Inflammatory macrophage treated with lipopolysaccharide for 4 hours (primary cell): ENCODE measurements at regions not wholly inside any gene's neighbourhood (a gene's known extent, or its start where the extent isn't known, plus 50 kb on each side); places are given as distances from the start of the nearest gene placed in this dataset.

ENCODE experiments used
- DNase-seq: peaks from one replicate; pipeline ENCODE4 v3.0.0-alpha.2; 2020

DNA sequence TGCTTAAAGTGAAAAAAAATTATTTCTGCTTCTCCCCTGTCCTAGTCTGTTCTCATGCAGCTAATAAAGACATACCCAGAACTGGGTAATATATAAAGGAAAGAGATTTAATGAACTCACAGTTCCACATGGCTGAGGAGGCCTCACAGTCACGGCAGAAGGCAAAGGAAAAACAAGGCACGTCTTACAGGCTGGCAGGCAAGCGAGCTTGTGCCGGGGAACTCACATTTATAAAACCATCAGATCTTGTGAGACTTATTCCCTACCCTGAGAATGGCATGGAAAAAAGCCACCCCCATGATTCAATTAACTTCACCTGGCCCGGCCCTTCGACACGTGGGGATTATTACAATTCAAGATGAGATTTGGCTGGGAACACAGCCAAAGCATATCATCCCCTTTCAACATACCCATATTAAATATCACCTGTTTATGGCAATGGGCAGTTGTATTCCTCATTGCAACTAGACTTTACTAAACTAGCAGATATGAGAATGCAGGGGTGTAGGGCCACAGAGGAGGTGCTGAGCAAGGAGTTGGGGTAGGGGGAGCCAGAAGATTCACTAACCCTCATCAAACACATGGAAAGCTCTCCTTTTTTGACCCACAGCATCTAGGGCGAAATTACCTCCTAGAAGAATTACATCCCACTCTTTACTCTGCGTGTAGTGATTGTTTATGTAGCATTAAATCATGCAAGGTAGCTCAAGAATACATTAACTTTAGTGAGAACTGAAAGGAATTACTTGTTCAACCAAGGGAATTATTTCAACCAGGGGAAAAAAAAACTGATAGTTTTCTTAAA lies 183.3 kb upstream of the DOK6 start:
- DNase-seq, result no peak

DNA sequence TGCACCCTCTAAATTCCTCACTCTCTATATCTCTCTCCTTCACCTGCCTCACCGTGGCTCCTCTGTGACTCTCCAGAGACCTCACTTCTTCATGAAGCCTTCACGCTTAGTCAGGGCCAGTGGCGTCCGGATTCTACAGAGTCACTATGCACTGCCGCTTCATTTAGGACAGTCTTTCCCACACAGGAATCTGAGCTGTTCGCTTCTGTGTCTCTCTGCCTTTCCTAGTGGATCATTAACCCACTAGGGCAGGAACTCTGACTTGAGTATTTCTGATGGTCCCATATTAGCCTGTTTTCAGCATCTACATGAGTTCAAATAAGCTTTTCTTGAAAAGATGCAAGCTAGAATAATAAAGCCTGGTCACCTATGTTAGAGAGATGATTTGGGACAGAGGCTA lies 180.2 kb upstream of the DOK6 start:
- no peak for DNase-seq

DNA sequence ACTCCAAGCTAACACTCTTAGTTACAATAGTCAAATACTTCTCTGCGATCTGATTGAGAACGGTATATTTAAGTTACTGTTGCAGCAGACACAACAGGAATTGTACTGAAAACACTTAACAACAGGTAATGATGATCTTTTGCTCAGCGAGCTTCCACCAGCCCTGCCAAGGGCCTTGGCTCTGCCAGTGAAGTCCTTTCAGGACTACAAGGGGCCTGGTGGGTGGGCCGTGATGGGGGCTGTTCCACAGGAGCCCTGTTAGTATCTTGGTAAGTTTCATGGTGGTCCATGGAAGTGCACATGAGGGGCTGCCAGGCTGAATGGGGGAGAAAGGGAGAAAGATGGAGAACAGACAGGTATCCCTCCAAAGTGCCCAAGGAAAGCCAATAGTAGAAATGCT lies 178.6 kb upstream of the DOK6 start:
- no peak for DNase-seq

DNA sequence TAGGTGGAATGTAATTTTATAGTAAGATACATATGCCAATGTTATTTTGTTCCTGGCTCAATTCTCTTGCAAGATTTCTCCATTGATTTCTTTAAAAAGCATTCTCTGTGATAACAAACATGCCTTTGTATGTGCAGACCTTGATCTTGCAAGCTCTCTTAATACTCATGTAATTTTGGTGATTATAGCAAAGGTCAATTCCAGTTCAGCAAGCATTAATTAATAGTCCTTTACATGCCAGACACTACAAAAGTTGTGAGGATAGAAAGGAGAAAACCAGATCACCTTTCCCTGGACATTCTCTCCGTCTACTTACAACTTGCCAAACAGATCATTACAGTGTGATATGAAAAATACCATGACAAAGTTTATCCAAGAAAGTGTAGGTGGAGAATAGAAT lies 173.7 kb upstream of the DOK6 start:
- no peak for DNase-seq

DNA sequence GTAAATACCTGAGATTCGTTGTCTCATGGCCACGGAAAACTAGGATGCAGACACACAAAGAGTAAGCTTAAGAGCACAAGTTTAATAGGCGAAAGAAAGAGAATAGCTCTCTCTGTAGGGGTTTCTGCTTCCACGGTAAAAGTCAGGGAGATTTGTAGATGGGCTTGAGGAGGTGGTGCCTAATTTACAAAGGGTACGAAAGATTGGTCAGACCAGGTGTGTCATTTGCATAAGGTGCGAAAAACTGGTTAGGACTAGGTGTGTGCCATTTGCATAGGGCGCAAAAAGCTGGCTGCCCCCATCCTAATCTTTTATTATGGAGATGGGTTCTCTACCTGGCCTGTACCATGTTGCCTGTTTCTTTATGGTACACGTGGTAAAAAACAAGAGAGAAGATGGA lies 170.5 kb upstream of the DOK6 start:
- DNase-seq, result no peak

GRCh38 chr18:69233465-69234054 lies 167.1 kb upstream of the DOK6 start:
- no peak for DNase-seq

GRCh38 chr18:69239849-69240674 lies 160.6 kb upstream of the DOK6 start:
- no peak for DNase-seq

DNA sequence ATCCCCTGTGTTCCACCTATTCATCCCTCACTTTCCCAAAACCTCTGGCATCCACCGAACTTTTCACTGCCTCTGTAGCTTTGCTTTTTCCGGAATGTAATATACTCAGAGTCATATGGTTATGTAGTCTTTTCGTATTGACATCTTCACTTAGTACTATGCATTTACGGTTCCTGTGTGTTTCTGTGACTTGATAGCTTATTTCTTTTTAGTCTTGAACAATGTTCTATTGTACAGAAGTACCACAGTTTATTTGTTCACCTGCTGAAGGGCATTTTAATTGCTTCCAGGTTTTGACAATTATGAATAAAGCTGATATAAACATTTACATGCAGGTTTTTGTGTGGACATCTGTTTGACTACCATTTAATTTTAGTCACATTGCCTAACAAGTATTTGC lies 154.7 kb upstream of the DOK6 start:
- no peak for DNase-seq

GRCh38 chr18:69250305-69251151 lies 150.2 kb upstream of the DOK6 start:
- no peak for DNase-seq

DNA sequence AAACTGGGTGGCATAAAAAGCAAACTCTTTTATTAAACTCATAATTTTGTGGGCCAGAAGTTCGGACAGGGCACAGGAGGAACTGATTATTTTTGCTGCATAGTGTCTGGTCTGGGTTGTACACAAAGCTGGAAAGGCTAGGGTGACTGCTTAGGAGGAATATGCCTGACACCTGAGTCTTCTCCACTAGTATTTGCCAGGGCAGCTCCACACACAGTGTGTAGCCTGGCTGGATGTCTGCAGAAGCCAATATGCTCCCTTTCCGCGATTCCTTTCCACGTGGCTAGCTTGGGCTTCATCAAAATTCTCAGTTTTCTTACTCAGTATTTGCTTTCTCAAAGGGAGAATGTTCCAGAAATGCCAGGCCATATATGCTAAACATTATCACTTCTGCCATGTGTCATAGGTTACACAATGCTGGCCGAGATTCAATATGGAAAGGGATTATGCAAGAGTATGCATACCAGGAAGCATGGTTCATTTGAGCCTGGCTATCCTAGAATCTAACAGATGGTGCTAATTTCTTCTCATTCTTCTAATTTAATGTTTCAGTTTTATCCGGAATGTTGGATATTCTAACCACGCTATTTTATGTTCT lies 142.7 kb upstream of the DOK6 start:
- no peak for DNase-seq

DNA sequence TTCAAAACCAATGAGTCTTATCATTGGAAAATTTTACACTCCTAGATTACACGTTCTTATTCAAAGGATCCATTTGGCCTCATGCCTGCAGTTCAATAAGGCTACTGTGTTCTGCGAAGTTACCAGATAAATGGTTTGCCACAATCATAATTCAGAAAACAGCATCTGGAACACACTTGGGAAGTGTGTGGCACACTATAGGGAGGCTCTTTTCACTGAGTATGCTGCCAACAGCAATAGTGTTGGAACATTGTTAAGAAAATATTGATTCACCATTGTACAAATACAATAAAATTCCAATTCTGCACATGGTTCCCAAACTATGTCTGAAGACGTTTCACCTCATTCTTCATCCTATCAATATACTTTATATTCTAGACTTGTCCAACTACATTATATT lies 141.4 kb upstream of the DOK6 start:
- DNase-seq, result no peak

DNA sequence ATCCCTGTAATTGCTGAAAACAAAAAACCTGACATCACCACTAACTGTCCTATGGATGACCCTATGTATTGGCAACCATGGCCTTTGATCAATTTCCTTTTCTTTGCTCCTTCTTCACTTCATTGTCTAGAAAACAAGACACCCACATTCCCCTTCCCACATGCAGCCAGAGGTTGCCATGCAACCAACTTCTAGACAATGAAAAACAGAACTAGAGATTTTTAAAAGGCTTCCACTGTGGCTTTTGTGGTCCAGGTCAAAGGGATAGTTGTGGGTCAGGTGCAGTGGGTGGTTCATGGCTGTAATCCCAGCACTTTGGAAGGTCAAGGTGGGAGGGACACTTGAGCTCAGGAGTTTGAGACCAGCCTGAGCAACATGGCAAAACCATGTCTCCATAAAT lies 139.3 kb upstream of the DOK6 start:
- DNase-seq, result no peak

GRCh38 chr18:69265656-69266055 lies 135.0 kb upstream of the DOK6 start:
- no peak for DNase-seq

GRCh38 chr18:69267895-69268294 lies 132.8 kb upstream of the DOK6 start:
- DNase-seq, result no peak

DNA sequence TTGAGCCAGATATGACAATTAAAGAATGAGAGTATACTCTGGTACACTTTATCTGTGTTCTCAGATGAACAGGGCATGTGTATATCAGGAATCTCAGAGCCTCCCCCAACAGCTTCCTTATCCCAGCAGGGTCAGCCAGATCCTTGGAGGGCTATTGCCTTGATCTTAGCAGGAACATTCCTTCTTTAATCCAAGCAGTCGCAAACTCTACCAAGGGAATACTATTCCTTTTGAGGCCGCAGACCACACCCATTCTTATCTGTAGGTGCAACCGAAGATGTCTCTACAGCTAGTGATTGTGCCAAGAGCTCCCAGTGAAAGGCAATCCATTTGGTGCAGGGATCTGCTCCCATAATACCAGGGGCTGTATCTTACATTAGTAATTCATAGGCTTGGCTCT lies 118.3 kb upstream of the DOK6 start:
- no peak for DNase-seq

DNA sequence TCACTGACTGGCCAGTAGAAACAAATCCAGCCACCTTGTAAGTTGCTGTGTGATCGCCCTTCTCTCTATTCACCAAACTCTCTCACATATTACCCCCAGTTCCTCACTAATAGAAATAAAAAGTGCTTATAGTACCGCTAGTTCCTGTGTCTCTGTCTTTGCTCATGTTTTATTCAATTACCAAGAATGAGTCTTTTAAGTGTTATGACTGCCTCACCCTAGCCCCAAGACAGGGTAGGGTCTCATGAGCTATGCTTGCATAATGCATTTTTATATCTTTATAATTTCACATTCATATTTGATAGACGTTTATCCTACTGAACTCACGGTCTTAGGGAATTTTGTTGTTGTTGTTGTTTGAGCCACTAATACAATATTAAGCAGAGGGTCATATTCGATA lies 109.6 kb upstream of the DOK6 start:
- DNase-seq, result no peak

GRCh38 chr18:69291755-69292154 lies 108.9 kb upstream of the DOK6 start:
- DNase-seq, result no peak

- no peak for DNase-seq
Measured at GRCh38 chr18:69300185-69300584, 100.5 kb upstream of the DOK6 start.

- DNase-seq, result no peak
Measured at GRCh38 chr18:69308619-69309018, 92.1 kb upstream of the DOK6 start.

- DNase-seq, result no peak
Measured at GRCh38 chr18:69326094-69326493, 74.6 kb upstream of the DOK6 start.

- DNase-seq, result no peak
Measured at GRCh38 chr18:69328086-69328485, 72.6 kb upstream of the DOK6 start.

DNA sequence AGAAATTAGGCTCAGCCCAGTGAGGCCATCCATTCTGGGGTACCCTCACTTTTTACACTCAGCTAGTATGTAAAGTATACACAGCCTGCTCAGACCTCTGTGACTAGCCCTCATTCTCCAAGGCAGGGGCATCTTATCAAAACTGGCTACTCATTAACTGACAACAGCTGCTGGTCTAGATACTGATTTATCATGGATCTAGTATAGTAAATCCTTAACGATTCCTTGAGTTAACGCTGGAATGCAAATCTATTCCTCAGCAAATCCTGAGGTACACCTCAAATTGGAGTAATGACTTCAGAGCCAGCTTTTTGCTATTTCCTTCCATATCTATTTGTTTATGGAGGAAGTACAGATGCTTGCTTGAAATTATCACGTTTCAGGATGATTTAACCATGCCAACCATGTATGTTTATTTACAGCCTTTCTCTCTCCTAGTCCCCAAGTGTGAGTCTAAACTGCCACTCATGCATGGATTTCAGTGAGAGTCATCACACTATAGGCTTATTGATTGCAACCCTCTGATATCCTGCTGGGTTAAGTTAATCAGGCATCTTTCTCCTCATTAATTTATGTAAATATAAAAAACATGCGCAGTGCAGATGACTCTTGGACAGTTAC lies 70.2 kb upstream of the DOK6 start:
- DNase-seq, result no peak
